ENCODE measurements at regions not wholly inside any gene's neighbourhood (a gene's known extent, or its start where the extent isn't known, plus 50 kb on each side); places are given as distances from the start of the nearest gene placed in this dataset.

DNA sequence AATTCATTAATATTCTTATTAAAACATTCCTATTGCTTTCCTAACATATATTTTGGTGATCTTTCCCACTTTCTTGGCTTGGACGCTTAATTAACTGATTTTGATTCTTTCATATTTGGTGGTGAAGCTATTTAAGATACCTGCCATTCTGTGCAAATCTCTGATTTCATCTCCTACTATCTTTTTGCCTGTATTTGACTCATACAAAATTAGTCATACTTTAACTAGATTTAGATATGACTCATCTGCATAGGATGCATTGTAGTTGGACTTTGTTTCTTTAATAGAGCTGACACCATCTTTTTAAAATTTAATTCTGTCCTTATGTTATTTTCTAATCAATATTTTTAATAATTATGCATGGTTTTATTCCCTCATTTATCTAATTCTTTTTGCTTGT, 93.8 kb upstream of the PLPPR4 start:
- no peak for DNase-seq

GRCh38 chr1:99171184-99171813, 93.0 kb upstream of the PLPPR4 start:
- DNase-seq: no peak

- DNase-seq: no peak
Measured at GRCh38 chr1:99173282-99173681, 91.0 kb upstream of the PLPPR4 start.

DNA sequence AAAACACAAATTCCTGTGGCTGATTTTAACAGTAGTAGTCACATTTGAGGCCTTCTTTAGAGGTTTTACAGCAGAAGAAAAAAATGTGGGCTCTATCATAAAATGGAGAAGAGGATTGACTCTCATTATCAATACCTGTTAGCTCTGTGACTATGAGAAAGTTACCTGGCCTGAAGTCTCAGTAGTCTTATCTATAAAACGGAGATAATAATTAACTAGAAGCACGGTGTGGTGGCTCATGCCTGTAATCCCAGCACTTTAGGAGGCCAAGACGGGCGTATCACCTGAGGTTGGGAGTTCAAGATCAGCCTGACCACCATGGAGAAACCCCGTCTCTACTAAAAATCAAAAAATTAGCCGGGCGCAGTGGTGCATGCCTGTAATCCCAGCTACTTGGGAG, 90.4 kb upstream of the PLPPR4 start:
- DNase-seq: no peak

DNA sequence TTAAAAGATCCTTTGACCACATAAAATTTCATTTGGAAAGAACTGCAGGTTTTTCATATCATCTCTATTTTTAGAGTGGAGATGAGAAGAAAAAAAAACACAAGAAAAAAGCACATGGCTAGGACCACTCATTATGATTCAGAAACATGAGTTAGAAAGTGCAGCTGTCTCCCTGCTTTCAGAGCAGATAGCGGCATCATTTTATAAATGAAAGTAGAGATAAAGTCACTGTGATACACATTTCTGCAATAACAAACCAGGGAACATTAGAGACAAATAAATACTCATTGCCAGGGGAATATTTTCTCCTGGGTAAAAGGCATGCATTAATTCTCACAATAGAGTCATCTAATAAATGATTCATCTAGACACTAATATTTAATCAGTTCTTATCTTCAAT, 87.5 kb upstream of the PLPPR4 start:
- no peak for DNase-seq

- no peak for DNase-seq
Measured at GRCh38 chr1:99177465-99177864, 86.8 kb upstream of the PLPPR4 start.

GRCh38 chr1:99180343-99180808, 83.9 kb upstream of the PLPPR4 start:
- DNase-seq: peak; percentile 75

GRCh38 chr1:99180915-99181314, 83.4 kb upstream of the PLPPR4 start:
- DNase-seq: no peak

DNA sequence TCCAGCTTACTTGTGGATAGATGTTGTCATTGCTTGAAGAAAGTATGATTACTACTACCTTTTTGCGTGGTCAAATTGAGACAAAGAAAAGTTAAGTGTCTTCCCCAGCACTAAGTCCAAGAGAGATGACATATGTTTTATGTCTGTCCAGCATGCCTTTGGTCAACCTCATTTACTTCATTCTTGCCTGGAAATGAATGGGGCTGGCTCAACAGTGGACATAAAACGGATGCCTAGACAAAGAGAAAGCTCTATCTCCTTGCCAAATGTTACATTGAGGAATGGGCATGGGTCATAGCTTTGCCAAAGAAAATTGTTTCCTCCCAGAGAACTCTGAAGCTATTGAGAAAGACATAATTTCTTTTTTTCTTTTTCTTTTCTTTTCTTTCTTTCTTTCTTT, 82.4 kb upstream of the PLPPR4 start:
- DNase-seq: no peak

GRCh38 chr1:99185196-99185595, 79.1 kb upstream of the PLPPR4 start:
- no peak for DNase-seq

GRCh38 chr1:99193431-99193830, 70.9 kb upstream of the PLPPR4 start:
- DNase-seq: no peak

DNA sequence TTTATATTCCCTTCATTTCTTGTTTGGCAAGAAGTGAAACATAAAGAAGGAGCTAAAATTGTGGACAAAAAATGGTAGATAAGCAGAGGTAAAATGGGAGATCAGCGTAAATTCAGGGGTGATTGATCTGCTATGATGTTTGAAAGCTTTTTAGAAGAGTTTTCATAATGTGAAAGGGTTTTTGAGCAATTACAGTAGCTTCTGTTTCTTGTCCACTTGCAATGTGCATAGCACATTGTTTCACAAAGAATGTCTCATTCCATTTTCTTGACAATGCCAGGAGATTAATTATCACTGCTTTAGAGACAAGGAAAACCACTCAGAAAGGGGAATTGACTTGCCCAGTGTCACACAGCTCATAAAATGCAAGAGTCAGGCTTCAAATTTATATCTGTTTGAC, 65.9 kb upstream of the PLPPR4 start:
- no peak for DNase-seq

DNA sequence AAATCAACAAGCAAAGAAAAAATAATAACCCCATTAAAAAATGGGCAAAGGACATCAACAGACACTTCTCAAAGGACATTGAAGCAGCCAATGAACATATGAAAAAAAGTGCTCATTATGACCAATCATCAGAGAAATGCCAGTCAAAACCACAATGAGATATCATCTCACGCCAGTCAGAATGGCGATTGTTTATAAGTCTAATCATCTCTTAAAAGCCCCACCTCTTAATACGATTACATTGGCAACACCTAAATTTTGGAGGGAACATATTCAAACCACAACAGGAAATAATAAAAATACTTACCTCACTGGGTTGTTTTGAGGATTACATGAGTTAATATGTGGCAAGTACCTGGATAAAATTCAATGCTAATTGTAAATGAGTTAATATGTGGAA, 57.1 kb upstream of the PLPPR4 start:
- DNase-seq: no peak

Data from stimulated activated CD8-positive, alpha-beta memory T cell treated with anti-CD3 and anti-CD28 coated beads, Interleukin-4, amount 100 ng/mL, for 48 hours (primary cell).